Memory B cell (primary cell): ENCODE measurements at regions not wholly inside any gene's neighbourhood (a gene's known extent, or its start where the extent isn't known, plus 50 kb on each side); places are given as distances from the start of the nearest gene placed in this dataset.

ENCODE experiments used
- ATAC-seq: fragments of 150-1000 bp; cut with Tn5 transposase; 2 replicates; pipeline ENCODE4 v1.10.0; 2021; ENCODE audit warnings: low read depth, mild to moderate bottlenecking, moderate library complexity
- DNase-seq, 2 donors: peaks; one replicate each; pipeline ENCODE4 v3.0.0; 2022; ENCODE audit warnings: low spot score in 2 of 2
- H3K27ac Mint-ChIP-seq: one replicate; pipeline ENCODE4 v1.8.0; 2022; ENCODE audit warnings: mild to moderate bottlenecking, moderate library complexity, mixed read lengths
- H3K27me3 Mint-ChIP-seq: one replicate; pipeline ENCODE4 v1.8.0; 2022; ENCODE audit warnings: mixed read lengths
- H3K36me3 Mint-ChIP-seq: one replicate; pipeline ENCODE4 v1.8.0; 2022; ENCODE audit warnings: mild to moderate bottlenecking, mixed read lengths
- H3K4me1 Mint-ChIP-seq: one replicate; pipeline ENCODE4 v1.8.0; 2022; ENCODE audit warnings: mixed read lengths
- H3K4me3 Mint-ChIP-seq: one replicate; pipeline ENCODE4 v1.8.0; 2022; ENCODE audit warnings: mild to moderate bottlenecking, moderate library complexity, mixed read lengths
- H3K9me3 Mint-ChIP-seq: one replicate; pipeline ENCODE4 v1.8.0; 2022; ENCODE audit warnings: mixed read lengths

GRCh38 chr11:134566311-134566710 is 154.3 kb upstream of the B3GAT1 start:
- H3K27ac Mint-ChIP-seq, result no peak overlapping the region
- peaks cover 3% of the 10 kb centered on the region for H3K27me3 Mint-ChIP-seq
- no peak overlapping the region for H3K4me3 Mint-ChIP-seq
- DNase-seq (no peak), ATAC-seq (no peak)
- H3K9me3 Mint-ChIP-seq, result no peaks in the 10 kb centered on the region
- no peaks in the 10 kb centered on the region for H3K36me3 Mint-ChIP-seq
- no peaks in the 10 kb centered on the region for H3K4me1 Mint-ChIP-seq

- ATAC-seq (no peak), DNase-seq (no peak)
- H3K4me3 Mint-ChIP-seq, result no peak overlapping the region
- no peaks in the 10 kb centered on the region for H3K4me1 Mint-ChIP-seq
- no peak overlapping the region for H3K27ac Mint-ChIP-seq
- peaks cover 3% of the 10 kb centered on the region for H3K27me3 Mint-ChIP-seq
- H3K36me3 Mint-ChIP-seq, result no peaks in the 10 kb centered on the region
- no peaks in the 10 kb centered on the region for H3K9me3 Mint-ChIP-seq
Observed at GRCh38 chr11:134565343-134565891, 153.4 kb upstream of the B3GAT1 start.

DNA sequence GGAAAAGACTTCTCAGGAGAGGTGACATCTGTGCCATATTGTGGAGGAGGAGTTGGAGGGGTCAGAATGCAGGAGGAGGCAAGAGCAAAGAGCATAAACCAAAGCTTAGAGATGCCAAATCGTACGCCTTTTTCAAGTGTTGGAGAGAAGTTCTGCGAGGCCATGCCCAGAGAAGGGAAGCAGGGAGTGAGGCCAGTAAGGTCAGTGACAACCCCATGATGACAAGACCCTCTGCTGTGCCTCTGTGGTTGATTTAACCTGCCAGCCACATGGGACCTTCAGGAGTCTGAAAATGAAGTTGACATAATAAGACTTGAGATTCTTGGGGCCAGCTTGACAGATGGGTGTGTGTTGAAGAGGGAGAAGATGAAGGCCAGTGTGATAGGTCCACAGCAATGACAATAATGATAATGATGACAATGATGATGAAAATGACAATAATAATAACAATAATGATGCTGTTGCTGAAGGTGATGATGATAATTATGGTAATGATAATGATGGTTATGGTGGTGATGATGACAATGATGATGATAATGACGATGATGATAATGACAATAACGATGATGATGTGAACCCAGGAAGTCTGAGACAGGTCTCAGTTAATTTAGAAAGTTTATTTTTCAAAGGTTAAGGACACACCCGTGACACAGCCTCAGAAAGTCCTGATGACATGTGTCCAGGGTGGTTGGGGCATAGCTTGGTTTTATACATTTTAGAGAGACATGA is 152.6 kb upstream of the B3GAT1 start:
- DNase-seq (no peak), ATAC-seq (no peak)
- H3K9me3 Mint-ChIP-seq, result no peaks in the 10 kb centered on the region
- peaks cover 3% of the 10 kb centered on the region for H3K27me3 Mint-ChIP-seq
- no peaks in the 10 kb centered on the region for H3K4me1 Mint-ChIP-seq
- H3K4me3 Mint-ChIP-seq, result no peak overlapping the region
- no peaks in the 10 kb centered on the region for H3K36me3 Mint-ChIP-seq
- no peak overlapping the region for H3K27ac Mint-ChIP-seq

GRCh38 chr11:134562941-134563471 is 151.0 kb upstream of the B3GAT1 start:
- Mint-ChIP-seq H3K4me1 (no peaks in the 10 kb centered on the region), H3K36me3 (no peaks in the 10 kb centered on the region), H3K4me3 (no peak overlapping the region), H3K27me3 (no peaks in the 10 kb centered on the region), H3K27ac (no peak overlapping the region), H3K9me3 (no peaks in the 10 kb centered on the region)
- DNase-seq (peak in 1 of 2 donors; percentile 2), ATAC-seq (no peak)

GRCh38 chr11:134562196-134562595 is 150.2 kb upstream of the B3GAT1 start:
- Mint-ChIP-seq H3K4me3 (no peak overlapping the region), H3K36me3 (no peaks in the 10 kb centered on the region), H3K4me1 (no peaks in the 10 kb centered on the region), H3K27ac (no peak overlapping the region), H3K9me3 (no peaks in the 10 kb centered on the region), H3K27me3 (no peaks in the 10 kb centered on the region)
- DNase-seq (no peak), ATAC-seq (no peak)

DNA sequence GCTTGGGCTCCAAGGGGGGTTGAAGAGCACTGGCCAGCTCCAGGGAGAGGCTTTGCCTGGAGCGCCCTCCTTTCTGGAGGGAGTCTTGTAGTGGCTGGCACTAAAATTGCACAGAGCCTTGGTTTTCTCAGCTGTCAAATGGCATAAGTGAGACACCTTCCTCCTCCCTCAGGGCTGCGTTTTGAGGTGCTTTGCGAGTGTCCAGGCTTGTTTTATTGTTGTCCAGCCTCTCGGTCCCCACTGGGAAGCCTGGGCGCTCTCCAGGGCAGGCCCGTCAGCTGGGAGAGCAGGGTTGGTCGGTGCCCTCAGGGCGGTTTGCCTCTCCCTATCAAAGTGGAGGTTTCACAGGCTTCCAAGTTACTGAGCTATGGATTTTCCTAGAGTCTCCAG is 149.3 kb upstream of the B3GAT1 start:
- Mint-ChIP-seq H3K9me3 (no peaks in the 10 kb centered on the region), H3K27ac (no peak overlapping the region), H3K4me3 (no peak overlapping the region), H3K27me3 (no peaks in the 10 kb centered on the region), H3K36me3 (no peaks in the 10 kb centered on the region), H3K4me1 (no peaks in the 10 kb centered on the region)
- DNase-seq (peak in 1 of 2 donors; percentile 1), ATAC-seq (no peak)

DNA sequence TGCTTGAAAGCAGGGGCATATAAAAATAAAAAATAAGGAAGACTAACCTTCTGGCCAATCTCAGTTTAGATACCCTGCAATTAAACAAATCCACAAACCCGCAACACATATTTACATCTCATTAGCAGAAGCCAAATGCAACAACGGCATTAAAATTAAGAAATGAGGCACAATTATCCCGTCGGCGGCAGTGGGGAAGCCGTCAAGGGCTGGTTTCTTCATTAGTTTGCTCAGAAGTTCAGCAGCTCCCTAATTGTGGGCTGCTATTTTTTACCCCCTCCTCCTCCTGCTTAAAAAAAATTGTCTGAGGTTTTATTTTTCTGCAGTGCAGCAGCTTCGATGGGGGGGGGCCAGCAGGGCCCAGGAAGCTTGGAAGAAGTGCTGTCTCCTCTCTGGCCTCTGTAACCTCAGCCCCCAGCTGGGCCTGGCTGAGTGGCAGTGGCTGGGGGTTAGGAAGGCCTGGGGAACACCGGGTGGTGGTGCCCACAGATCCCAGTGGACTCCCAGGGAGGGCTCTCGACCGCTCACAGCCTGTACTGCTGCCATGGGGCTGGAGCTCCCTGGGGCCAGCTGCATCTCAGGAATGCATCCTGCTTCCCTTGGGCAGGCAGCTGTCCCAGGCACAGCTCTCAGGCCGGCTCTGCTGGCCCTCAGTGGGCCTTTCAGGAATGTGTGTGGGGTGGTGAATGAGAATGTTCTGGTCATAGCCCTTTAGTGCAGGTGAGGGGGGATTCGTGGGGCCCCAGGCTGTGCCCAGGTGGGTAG is 148.7 kb upstream of the B3GAT1 start:
- Mint-ChIP-seq H3K36me3 (no peaks in the 10 kb centered on the region), H3K9me3 (no peaks in the 10 kb centered on the region), H3K27ac (no peak overlapping the region), H3K27me3 (peaks cover 1% of the 10 kb centered on the region), H3K4me3 (peak overlapping the region; percentile 19), H3K4me1 (no peaks in the 10 kb centered on the region)
- peak in 1 of 2 donors; percentile 6 for DNase-seq
- no peak for ATAC-seq

GRCh38 chr11:134560066-134560465 is 148.0 kb upstream of the B3GAT1 start:
- H3K27ac Mint-ChIP-seq, result no peak overlapping the region
- peak; percentile 8 for ATAC-seq
- H3K9me3 Mint-ChIP-seq, result no peaks in the 10 kb centered on the region
- no peaks in the 10 kb centered on the region for H3K36me3 Mint-ChIP-seq
- H3K27me3 Mint-ChIP-seq, result peaks cover 1% of the 10 kb centered on the region
- no peaks in the 10 kb centered on the region for H3K4me1 Mint-ChIP-seq
- peak overlapping the region; percentile 19 for H3K4me3 Mint-ChIP-seq
- DNase-seq, result peak in 1 of 2 donors; percentile 2

DNA sequence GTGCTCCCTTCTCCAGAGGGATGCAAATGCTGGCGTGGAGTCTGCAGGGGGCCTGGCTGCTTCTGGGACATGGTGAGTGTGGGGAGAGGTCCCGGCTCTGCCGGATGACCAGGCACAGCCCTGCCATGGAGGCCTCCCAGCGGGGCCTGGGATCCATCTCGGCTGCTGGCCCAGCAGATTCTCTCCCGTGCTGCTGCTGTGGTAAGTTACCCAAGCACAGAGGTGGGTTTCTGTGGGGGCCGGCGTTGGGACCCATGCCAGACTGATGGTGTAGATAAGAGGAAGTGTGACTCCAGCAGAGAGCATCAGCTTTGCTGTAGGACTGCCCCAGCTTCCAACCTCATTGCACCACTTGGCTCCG is 147.5 kb upstream of the B3GAT1 start:
- ATAC-seq, result peak; percentile 68

GRCh38 chr11:134558916-134559601 is 147.0 kb upstream of the B3GAT1 start:
- H3K27me3 Mint-ChIP-seq, result peaks cover 1% of the 10 kb centered on the region
- H3K4me1 Mint-ChIP-seq, result no peaks in the 10 kb centered on the region
- H3K9me3 Mint-ChIP-seq, result no peaks in the 10 kb centered on the region
- no peaks in the 10 kb centered on the region for H3K36me3 Mint-ChIP-seq
- no peak overlapping the region for H3K4me3 Mint-ChIP-seq
- H3K27ac Mint-ChIP-seq, result no peak overlapping the region
- ATAC-seq (no peak), DNase-seq (peak in 1 of 2 donors; percentile 6)

More for the DNA sequence above, 147.5 kb upstream of the B3GAT1 start:
- Mint-ChIP-seq H3K27ac (no peak overlapping the region), H3K9me3 (no peaks in the 10 kb centered on the region), H3K4me3 (no peak overlapping the region), H3K27me3 (peaks cover 1% of the 10 kb centered on the region), H3K4me1 (no peaks in the 10 kb centered on the region), H3K36me3 (no peaks in the 10 kb centered on the region)
- peak in 1 of 2 donors; percentile 7 for DNase-seq

GRCh38 chr11:134558258-134558835 is 146.3 kb upstream of the B3GAT1 start:
- H3K27me3 Mint-ChIP-seq, result peaks cover 1% of the 10 kb centered on the region
- peak in 1 of 2 donors; percentile 7 for DNase-seq
- no peaks in the 10 kb centered on the region for H3K36me3 Mint-ChIP-seq
- no peak overlapping the region for H3K27ac Mint-ChIP-seq
- no peaks in the 10 kb centered on the region for H3K9me3 Mint-ChIP-seq
- ATAC-seq, result no peak
- no peaks in the 10 kb centered on the region for H3K4me1 Mint-ChIP-seq
- no peak overlapping the region for H3K4me3 Mint-ChIP-seq

GRCh38 chr11:134557571-134558257 is 145.7 kb upstream of the B3GAT1 start:
- no peak overlapping the region for H3K27ac Mint-ChIP-seq
- H3K4me3 Mint-ChIP-seq, result no peak overlapping the region
- H3K36me3 Mint-ChIP-seq, result no peaks in the 10 kb centered on the region
- peaks cover 1% of the 10 kb centered on the region for H3K27me3 Mint-ChIP-seq
- ATAC-seq (no peak), DNase-seq (no peak)
- H3K4me1 Mint-ChIP-seq, result no peaks in the 10 kb centered on the region
- H3K9me3 Mint-ChIP-seq, result no peaks in the 10 kb centered on the region

- ATAC-seq, result no peak
Observed at GRCh38 chr11:134556186-134556585, 144.1 kb upstream of the B3GAT1 start.

More at GRCh38 chr11:134556186-134556585, 144.1 kb upstream of the B3GAT1 start:
- Mint-ChIP-seq H3K4me1 (no peaks in the 10 kb centered on the region), H3K36me3 (no peaks in the 10 kb centered on the region), H3K4me3 (no peak overlapping the region), H3K9me3 (peaks cover 2% of the 10 kb centered on the region), H3K27ac (no peak overlapping the region), H3K27me3 (peaks cover 3% of the 10 kb centered on the region)
- DNase-seq, result peak in 1 of 2 donors; percentile 2
